ENCODE measurements at regions not wholly inside any gene's neighbourhood (a gene's known extent, or its start where the extent isn't known, plus 50 kb on each side); places are given as distances from the start of the nearest gene placed in this dataset.

DNA sequence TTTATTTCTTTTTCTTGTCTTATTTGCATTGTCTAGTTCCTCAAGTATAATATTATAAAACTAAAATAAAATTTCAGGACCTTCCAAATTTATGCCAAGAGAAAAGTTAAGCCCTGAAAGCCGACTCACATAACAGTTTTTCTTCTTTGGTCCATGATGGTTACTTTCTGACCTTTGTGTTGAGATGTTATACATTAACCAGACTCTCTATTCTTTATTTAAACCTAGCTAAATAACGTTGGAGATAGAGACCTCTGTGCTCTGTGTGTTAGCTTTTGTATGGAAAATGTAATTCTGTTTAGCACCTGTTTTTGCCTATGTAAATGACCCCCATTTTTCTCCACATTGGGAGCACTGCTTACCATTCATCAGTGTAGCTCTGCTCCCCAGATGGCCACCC, 352.4 kb downstream of the CD109 start:
- ATAC-seq (no peak), DNase-seq (no peak)
- H3K27me3 ChIP-seq, result no peaks in the 10 kb centered on the region
- intact Hi-C loops (cut with DNase I), result no loop called here
- no peaks in the 10 kb centered on the region for H3K4me1 ChIP-seq
- no peak overlapping the region for H3K27ac ChIP-seq
- 18 to 19% methylated on average over 2 of the region's 2 CpGs for WGBS, 2 donors
- H3K36me3 ChIP-seq (replicated peaks in 1 of 2; ENCODE audit: insufficient read depth in 1 of 2, low read depth in 2 of 2), result no peaks in the 10 kb centered on the region
- TF ChIP-seq, protein P1, sequence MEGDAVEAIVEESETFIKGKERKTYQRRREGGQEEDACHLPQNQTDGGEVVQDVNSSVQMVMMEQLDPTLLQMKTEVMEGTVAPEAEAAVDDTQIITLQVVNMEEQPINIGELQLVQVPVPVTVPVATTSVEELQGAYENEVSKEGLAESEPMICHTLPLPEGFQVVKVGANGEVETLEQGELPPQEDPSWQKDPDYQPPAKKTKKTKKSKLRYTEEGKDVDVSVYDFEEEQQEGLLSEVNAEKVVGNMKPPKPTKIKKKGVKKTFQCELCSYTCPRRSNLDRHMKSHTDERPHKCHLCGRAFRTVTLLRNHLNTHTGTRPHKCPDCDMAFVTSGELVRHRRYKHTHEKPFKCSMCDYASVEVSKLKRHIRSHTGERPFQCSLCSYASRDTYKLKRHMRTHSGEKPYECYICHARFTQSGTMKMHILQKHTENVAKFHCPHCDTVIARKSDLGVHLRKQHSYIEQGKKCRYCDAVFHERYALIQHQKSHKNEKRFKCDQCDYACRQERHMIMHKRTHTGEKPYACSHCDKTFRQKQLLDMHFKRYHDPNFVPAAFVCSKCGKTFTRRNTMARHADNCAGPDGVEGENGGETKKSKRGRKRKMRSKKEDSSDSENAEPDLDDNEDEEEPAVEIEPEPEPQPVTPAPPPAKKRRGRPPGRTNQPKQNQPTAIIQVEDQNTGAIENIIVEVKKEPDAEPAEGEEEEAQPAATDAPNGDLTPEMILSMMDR (IDR thresholded peaks at IDR 0.05), result no peak
- TF ChIP-seq POLR2A (IDR thresholded peaks at IDR 0.05), result no peak
- no peaks in the 10 kb centered on the region for H3K9me3 ChIP-seq
- no peak overlapping the region for H3K4me3 ChIP-seq

DNA sequence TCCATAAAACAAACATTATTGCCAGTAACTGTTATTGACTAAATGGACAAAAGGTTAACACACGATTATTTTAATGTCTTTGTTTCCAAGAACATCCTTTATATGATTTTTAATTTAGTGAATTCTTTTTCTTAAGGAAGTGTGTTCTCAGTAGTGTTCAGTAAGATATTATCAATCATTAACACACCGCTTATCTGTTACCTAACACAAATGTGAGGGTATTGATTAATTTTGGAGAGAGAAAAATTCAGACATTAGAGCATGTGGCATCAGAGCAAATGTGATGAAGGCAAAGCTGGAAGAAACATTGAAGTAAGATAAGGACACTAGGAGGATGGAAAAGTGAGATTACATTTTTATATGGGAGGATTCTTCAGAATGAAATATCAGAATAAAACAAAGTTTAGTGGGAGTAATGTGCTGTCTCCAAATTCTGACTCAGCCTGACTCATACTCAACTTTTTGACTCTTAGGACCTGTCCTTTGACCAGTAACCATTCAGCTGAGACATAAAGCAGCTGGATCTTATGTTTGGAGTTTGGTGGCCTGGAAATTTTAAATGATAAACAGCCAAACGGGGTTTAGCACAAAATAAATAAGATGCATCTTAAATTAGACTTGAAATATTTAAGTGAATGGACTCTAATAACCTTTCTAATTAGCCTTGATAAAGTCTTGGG, 348.6 kb downstream of the CD109 start:
- no peaks in the 10 kb centered on the region for H3K4me1 ChIP-seq
- no peaks in the 10 kb centered on the region for H3K9me3 ChIP-seq
- DNase-seq, result no peak
- ATAC-seq, result no peak
- H3K27ac ChIP-seq, result no peak overlapping the region
- 19 to 24% methylated on average over 3 of the region's 3 CpGs for WGBS, 2 donors
- H3K27me3 ChIP-seq, result no peaks in the 10 kb centered on the region
- no peak for TF ChIP-seq POLR2A (IDR thresholded peaks at IDR 0.05)
- TF ChIP-seq, protein P1 (IDR thresholded peaks at IDR 0.05), result no peak
- no peaks in the 10 kb centered on the region for H3K36me3 ChIP-seq (replicated peaks in 1 of 2; ENCODE audit: insufficient read depth in 1 of 2, low read depth in 2 of 2)
- intact Hi-C loops (cut with DNase I), result no loop called here
- no peak overlapping the region for H3K4me3 ChIP-seq

DNA sequence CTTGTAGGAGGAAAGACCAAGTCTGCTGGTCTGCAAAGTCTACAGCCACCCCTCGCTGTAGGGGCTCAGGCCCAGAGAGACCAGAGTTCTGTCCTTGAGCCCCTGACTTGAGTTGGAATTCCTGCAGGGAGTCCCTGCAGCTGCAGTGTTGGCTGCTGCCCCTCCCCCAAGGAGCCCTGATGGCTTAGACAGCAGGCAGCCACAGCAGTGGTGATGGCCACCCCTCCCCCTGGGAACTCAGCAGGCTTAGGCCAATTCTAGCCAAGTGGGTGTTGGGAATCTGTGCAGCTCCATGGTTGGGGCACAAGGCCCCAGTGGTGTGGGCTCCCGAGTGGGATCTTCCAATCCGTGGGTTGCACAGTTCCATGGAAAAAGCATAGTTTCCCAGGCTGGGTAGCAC, 345.4 kb downstream of the CD109 start:
- no peak overlapping the region for H3K4me3 ChIP-seq
- no peaks in the 10 kb centered on the region for H3K27me3 ChIP-seq
- 30 to 66% methylated on average over 3 of the region's 3 CpGs for WGBS, 2 donors
- no peaks in the 10 kb centered on the region for H3K36me3 ChIP-seq (replicated peaks in 1 of 2; ENCODE audit: insufficient read depth in 1 of 2, low read depth in 2 of 2)
- intact Hi-C loops (cut with DNase I), result no loop called here
- H3K27ac ChIP-seq, result no peak overlapping the region
- no peaks in the 10 kb centered on the region for H3K4me1 ChIP-seq
- no peak for ATAC-seq
- DNase-seq, result no peak
- no peak for TF ChIP-seq POLR2A (IDR thresholded peaks at IDR 0.05)
- TF ChIP-seq, protein P1 (IDR thresholded peaks at IDR 0.05), result no peak
- no peaks in the 10 kb centered on the region for H3K9me3 ChIP-seq

DNA sequence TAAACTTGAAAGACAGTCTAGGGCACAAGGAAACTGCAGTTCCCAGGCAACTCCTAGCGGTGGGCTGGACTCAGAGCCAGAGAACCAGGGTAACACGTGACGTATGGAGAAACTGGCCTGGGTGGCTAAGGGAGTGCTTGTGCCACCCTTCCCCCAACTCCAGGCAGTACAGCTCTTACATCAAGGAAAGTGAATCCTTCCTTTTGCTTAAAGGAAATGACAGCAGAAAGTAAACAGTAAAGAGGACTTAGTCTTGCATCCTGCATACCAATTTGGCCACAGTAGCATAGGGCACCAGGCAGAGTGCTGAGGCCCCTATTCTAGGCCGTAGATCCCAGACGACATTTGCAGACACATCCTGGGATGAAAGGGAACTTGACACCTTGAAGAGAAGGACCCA, 322.8 kb downstream of the CD109 start:
- Histone ChIP-seq H3K4me3 (no peak overlapping the region), H3K9me3 (no peaks in the 10 kb centered on the region), H3K27ac (no peak overlapping the region), H3K36me3 (replicated peaks in 1 of 2; ENCODE audit: insufficient read depth in 1 of 2, low read depth in 2 of 2) (no peaks in the 10 kb centered on the region), H3K27me3 (no peaks in the 10 kb centered on the region), H3K4me1 (no peaks in the 10 kb centered on the region)
- WGBS, 2 donors, result 50 to 60% methylated on average over 5 of the region's 5 CpGs
- ATAC-seq (no peak), DNase-seq (no peak)
- TF ChIP-seq, protein P1 (IDR thresholded peaks at IDR 0.05), result no peak
- TF ChIP-seq POLR2A (IDR thresholded peaks at IDR 0.05), result no peak
- intact Hi-C loops (cut with DNase I), result no loop called here

DNA sequence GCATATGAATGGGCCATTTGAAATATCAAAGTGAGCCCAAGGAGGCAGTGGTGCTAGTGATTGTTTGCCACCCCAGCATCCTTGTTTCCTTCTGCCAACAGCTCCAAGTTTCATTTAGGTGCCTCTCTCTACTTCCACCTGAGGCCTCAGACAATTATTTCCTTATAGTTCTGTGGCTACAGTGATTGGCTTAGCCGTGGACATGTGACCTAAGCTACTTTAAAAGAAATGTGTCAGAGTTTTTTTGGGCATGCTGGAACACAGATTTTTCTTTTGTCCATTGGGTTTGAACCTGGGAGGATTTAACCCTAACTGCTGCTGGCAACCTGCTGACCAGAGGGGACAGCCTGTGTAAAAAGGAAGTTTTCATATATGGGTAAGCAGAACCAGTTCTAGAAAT, 319.4 kb downstream of the CD109 start:
- H3K4me1 ChIP-seq, result no peaks in the 10 kb centered on the region
- H3K9me3 ChIP-seq, result no peaks in the 10 kb centered on the region
- no peaks in the 10 kb centered on the region for H3K27me3 ChIP-seq
- 24 to 35% methylated on average over 1 of the region's 1 CpG for WGBS, 2 donors
- intact Hi-C loops (cut with DNase I), result no loop called here
- no peak overlapping the region for H3K27ac ChIP-seq
- DNase-seq, result no peak
- H3K4me3 ChIP-seq, result no peak overlapping the region
- ATAC-seq, result no peak
- TF ChIP-seq, protein P1 (IDR thresholded peaks at IDR 0.05), result no peak
- TF ChIP-seq POLR2A (IDR thresholded peaks at IDR 0.05), result no peak
- H3K36me3 ChIP-seq (replicated peaks in 1 of 2; ENCODE audit: insufficient read depth in 1 of 2, low read depth in 2 of 2), result no peaks in the 10 kb centered on the region
